ENCODE measurements at regions not wholly inside any gene's neighbourhood (a gene's known extent, or its start where the extent isn't known, plus 50 kb on each side); places are given as distances from the start of the nearest gene placed in this dataset.

DNA sequence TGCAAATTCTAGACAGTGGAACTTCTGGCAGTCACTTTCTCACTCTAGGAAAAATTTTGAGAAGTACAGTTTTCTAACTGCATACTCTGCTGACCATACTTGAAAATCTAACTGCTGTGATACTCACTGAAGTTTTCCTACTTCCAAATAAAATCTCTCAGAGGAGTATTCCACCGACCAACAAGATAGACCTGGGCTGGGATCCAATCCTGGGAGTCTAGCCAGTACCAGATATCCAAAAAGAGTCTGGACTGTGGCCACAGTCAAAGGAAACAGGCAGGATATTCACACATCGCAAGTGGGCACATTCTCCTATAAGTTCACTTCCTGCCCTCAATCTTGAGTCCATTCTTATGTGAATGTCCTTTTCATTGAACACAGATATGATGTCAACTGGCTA lies 1138.7 kb upstream of the PCDH7 start:
- no peaks in the 10 kb centered on the region for H3K36me3 ChIP-seq (replicated peaks; ENCODE audit: control insufficient read depth, insufficient read depth, low read length)
- no peak for DNase-seq
- H3K27me3 ChIP-seq (ENCODE audit: control insufficient read depth, insufficient read depth, low read length) = no peaks in the 10 kb centered on the region
- H3K4me3 ChIP-seq (ENCODE audit: insufficient read depth, low read depth, low read length) = no peak overlapping the region

DNA sequence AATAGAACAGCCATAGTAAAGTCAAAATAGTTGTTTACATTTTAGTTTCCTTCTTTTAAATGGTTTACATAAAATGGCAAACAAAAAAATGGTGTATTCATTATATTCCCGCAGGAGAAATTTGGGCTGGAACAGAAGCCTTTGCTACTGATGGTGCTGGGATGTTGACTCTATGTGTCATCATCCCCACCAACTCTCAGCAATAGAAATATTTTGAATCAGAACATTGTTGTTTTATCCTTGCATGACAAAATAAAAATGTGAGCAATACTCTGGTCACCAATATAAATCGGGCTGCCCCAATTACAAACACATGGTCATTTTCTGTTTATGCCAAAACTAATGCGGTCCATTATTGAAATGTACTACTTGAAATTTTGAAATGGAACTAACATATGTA lies 1131.6 kb upstream of the PCDH7 start:
- H3K36me3 ChIP-seq (replicated peaks; ENCODE audit: control insufficient read depth, insufficient read depth, low read length) = no peaks in the 10 kb centered on the region
- no peak for DNase-seq

DNA sequence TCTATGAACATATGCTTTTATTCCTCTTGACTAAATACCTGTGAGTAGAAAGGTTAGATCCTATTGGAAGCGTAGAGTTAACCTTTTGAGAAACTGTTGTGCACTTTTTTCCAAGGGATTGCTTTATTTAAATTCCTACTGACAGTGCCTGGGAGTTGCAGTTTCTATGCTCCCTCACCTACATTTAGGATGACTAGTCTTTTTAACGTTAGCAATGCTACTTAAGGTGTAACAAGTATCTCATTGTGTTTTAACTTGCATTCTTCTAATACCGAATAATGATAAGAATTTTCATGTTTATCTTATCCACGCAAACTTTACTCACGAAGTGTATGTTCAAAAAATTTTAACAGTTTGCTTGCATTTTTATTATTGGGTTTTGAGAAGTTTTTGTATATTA lies 1123.9 kb upstream of the PCDH7 start:
- Histone ChIP-seq H3K27me3 (ENCODE audit: control insufficient read depth, insufficient read depth, low read length) (no peaks in the 10 kb centered on the region), H3K4me3 (ENCODE audit: insufficient read depth, low read depth, low read length) (no peak overlapping the region), H3K36me3 (replicated peaks; ENCODE audit: control insufficient read depth, insufficient read depth, low read length) (no peaks in the 10 kb centered on the region)
- DNase-seq = no peak

More for the DNA sequence above, 1131.6 kb upstream of the PCDH7 start:
- Histone ChIP-seq H3K27me3 (ENCODE audit: control insufficient read depth, insufficient read depth, low read length) (no peaks in the 10 kb centered on the region), H3K4me3 (ENCODE audit: insufficient read depth, low read depth, low read length) (no peak overlapping the region)

DNA sequence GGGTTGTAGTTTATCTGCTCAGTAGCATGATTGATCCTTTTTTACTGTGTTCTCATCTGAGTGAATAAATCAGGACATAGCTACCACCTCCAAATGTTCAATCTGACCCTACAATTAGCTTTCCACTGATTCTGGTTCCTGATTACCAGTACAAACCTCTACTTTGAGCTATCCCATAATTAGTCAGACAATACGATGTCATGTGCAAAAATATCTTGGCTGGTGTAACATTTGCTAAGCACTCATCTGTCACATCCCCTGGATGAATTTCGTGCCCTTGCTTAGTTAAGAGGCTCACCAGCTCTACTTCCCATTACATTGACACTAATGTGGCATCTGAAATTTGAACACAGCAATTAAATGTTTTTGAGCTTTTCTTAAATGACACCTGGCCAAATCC lies 1101.0 kb upstream of the PCDH7 start:
- Histone ChIP-seq H3K27me3 (ENCODE audit: control insufficient read depth, insufficient read depth, low read length) (no peaks in the 10 kb centered on the region), H3K4me3 (ENCODE audit: insufficient read depth, low read depth, low read length) (no peak overlapping the region), H3K36me3 (replicated peaks; ENCODE audit: control insufficient read depth, insufficient read depth, low read length) (no peaks in the 10 kb centered on the region)
- no peak for DNase-seq

DNA sequence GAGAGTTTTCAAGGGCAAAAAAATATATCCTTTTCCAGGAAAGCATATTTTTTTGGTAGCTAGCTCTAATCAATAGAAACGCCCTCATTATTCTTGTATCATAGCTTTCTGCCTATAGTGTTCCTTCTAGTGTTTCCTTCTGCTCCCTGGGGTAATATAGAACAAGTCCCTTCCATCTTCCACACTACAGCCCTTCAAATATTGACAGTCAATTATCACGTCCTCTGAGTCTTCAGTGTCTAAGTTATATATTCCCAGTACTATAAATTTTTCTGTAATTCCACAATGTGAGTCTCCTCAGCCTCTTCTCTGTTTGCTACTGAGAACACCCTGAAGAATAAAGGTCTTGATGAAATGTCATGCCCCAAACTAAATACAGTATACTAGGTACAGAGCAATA lies 1088.0 kb upstream of the PCDH7 start:
- Histone ChIP-seq H3K36me3 (replicated peaks; ENCODE audit: control insufficient read depth, insufficient read depth, low read length) (no peaks in the 10 kb centered on the region), H3K4me3 (ENCODE audit: insufficient read depth, low read depth, low read length) (no peak overlapping the region), H3K27me3 (ENCODE audit: control insufficient read depth, insufficient read depth, low read length) (no peaks in the 10 kb centered on the region)
- no peak for DNase-seq

DNA sequence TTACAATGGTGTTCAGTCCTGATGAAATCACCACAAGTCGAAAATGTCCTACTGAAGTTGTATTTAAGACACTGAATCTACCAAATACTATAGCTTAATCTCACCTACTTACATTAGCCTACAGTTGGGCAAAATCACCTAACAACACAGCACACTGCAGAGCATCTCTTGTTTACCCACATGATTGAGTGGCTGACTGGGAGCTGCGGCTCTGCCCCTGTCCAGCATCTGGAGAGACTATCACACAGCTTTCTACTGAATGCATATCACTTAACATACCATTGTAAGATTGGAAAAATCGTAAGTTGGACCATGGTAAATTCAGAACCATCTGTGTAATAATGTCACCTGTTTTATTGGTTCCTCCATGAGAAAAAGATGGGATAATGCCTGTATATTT lies 1083.2 kb upstream of the PCDH7 start:
- H3K36me3 ChIP-seq (replicated peaks; ENCODE audit: control insufficient read depth, insufficient read depth, low read length) = no peaks in the 10 kb centered on the region
- no peak for DNase-seq
- no peaks in the 10 kb centered on the region for H3K27me3 ChIP-seq (ENCODE audit: control insufficient read depth, insufficient read depth, low read length)
- H3K4me3 ChIP-seq (ENCODE audit: insufficient read depth, low read depth, low read length) = no peak overlapping the region

DNA sequence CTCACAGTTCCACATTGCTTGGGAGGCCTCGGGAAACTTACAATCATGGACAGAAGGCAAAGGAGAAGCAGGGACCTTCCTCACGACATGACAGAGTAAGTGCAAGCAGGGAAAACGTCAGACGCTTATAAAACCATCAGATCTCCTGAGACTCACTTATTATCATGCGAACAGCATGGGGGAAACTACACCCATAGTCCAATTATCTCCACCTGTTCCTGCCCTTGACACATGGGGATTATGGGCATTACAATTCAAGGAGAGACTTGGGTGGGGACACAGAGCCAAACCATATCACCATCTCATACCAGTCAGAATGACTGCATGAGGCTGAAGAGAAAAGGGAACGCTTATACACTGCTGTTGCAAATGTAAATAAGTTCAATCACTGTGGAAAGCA lies 1066.9 kb upstream of the PCDH7 start:
- DNase-seq = no peak
- H3K27me3 ChIP-seq (ENCODE audit: control insufficient read depth, insufficient read depth, low read length) = no peaks in the 10 kb centered on the region
- H3K36me3 ChIP-seq (replicated peaks; ENCODE audit: control insufficient read depth, insufficient read depth, low read length) = no peaks in the 10 kb centered on the region
- H3K4me3 ChIP-seq (ENCODE audit: insufficient read depth, low read depth, low read length) = no peak overlapping the region

DNA sequence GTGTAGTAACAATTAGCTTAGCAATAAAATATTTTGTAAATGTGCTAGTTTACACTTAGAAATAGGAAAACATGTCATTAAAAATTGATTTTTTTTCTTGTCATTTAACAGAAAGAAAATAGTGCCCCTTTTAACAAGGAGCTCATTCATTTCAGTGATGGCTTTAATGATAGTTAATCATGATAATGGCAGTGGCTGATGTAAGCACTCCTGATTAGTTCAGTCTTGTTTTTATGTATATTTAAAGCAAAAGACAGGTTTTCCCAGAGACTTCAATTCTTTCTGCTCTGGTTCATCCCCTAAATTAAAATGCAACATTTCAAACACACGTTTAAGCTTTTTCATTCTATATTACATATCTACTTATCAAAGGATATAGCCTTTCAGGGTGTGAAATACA lies 1039.5 kb upstream of the PCDH7 start:
- no peak overlapping the region for H3K4me3 ChIP-seq (ENCODE audit: insufficient read depth, low read depth, low read length)
- H3K27me3 ChIP-seq (ENCODE audit: control insufficient read depth, insufficient read depth, low read length) = no peaks in the 10 kb centered on the region
- DNase-seq = no peak
- no peaks in the 10 kb centered on the region for H3K36me3 ChIP-seq (replicated peaks; ENCODE audit: control insufficient read depth, insufficient read depth, low read length)

DNA sequence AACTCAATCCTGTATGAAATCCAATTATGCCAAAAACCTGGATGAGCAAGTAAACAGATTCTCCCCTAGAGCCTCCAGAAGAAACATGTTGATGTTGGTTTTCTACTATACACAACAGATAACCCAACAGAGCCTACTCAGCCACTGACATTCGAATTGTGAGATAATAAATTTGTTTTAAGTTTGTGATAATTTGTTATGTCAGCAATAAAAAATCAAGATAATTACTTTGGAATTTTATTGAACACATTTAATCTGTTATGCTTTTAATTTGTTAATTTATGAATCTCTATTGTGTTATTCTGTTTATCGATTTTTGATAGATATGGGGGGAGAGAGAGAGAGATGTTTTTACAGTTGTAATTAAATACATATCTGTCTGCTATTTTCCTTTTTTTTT lies 1016.1 kb upstream of the PCDH7 start:
- Histone ChIP-seq H3K4me3 (ENCODE audit: insufficient read depth, low read depth, low read length) (no peak overlapping the region), H3K36me3 (replicated peaks; ENCODE audit: control insufficient read depth, insufficient read depth, low read length) (no peaks in the 10 kb centered on the region), H3K27me3 (ENCODE audit: control insufficient read depth, insufficient read depth, low read length) (no peaks in the 10 kb centered on the region)
- DNase-seq = no peak

DNA sequence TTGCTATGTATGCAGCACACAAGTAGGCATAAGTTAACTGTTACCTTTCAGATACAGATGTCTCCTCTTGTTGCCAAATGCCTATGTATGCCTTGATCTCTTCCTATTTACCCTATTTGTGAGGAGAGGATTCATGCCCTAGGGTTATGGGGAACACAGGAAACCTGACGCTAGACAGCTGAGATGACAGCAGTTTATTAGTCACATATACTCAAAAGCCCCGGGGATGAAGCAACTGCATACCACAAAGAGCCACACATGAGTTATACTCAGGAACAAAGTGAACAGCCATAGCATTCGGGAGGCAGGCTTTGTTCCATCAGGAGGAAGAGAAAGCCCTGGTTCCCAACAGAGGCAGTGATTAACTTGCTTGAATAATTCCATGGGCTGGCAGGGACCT lies 1011.7 kb upstream of the PCDH7 start:
- no peak for DNase-seq
- Histone ChIP-seq H3K4me3 (ENCODE audit: insufficient read depth, low read depth, low read length) (no peak overlapping the region), H3K36me3 (replicated peaks; ENCODE audit: control insufficient read depth, insufficient read depth, low read length) (no peaks in the 10 kb centered on the region), H3K27me3 (ENCODE audit: control insufficient read depth, insufficient read depth, low read length) (no peaks in the 10 kb centered on the region)

DNA sequence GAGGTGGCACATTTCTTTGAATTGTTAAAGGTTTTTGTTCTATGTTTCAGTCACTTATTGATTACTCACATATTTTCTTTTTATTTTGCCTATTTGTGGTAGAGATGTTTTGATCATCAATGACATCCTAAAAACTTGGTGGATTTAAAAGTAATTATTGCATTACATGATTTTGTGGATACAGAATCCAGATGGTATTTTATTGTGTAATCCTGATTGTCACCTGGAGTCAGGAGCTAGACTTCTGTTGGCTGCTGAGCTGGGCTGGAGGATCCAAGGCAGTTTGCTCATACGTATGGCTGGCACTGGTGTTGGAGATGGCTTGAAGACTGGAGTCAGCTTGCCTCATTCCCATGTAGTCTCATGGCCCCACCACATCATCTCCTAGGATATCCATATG lies 1009.6 kb upstream of the PCDH7 start:
- Histone ChIP-seq H3K36me3 (replicated peaks; ENCODE audit: control insufficient read depth, insufficient read depth, low read length) (no peaks in the 10 kb centered on the region), H3K27me3 (ENCODE audit: control insufficient read depth, insufficient read depth, low read length) (no peaks in the 10 kb centered on the region), H3K4me3 (ENCODE audit: insufficient read depth, low read depth, low read length) (no peak overlapping the region)
- no peak for DNase-seq

DNA sequence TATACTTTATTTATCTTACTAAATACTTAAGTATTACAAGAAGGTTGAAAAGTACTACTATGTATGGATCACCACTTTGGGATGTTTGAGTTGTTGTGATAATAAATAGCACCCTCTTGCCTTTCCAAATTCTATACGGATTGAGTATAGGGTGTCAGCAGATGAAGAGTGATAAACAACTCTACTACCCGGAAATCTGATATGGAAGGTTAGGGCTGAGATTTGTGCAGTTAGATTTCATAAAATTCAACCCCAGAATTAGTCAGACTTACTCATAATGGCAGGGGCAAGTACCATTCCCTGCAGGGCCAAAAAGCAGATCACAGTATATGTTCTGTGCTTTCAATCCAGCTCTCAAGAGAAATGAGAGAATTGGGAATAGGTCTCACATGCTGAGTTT lies 1008.9 kb upstream of the PCDH7 start:
- no peaks in the 10 kb centered on the region for H3K27me3 ChIP-seq (ENCODE audit: control insufficient read depth, insufficient read depth, low read length)
- no peaks in the 10 kb centered on the region for H3K36me3 ChIP-seq (replicated peaks; ENCODE audit: control insufficient read depth, insufficient read depth, low read length)
- no peak for DNase-seq
- no peak overlapping the region for H3K4me3 ChIP-seq (ENCODE audit: insufficient read depth, low read depth, low read length)

DNA sequence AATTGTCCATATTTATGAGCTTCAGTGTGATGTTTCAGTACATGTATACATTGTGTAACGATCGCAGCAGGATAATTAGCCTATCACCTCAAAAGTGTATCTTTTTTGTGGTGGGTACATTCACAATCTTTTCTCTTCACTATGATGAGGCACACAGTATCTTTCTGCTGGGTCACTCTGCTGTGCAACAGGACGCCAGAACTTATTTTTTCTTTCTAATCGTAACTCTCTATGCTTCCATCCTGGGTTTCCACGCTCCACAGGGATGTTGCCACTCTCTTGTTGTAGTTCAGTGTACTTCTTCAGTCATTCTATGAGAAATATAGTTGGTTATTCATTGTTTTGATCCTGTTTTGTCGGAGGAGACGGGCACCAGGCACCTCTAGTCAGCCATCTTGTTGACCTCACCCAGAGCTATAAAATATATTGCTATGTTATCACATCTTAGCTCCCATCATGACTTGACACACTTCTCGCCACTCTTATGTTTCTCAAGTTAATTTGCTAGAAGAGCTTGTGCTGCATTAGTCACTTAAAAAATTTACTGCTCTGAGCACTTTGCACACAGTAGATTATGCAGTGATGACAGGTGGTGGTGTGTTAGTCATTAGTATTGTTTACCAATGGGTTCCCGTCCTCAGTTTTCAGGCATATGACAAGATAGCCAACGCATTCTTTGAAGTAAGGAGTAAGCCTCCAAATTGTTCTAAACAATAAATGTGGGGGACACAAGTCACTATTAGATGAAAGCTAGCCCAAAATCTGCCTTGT lies 1002.7 kb upstream of the PCDH7 start:
- Histone ChIP-seq H3K36me3 (replicated peaks; ENCODE audit: control insufficient read depth, insufficient read depth, low read length) (no peaks in the 10 kb centered on the region), H3K27me3 (ENCODE audit: control insufficient read depth, insufficient read depth, low read length) (no peaks in the 10 kb centered on the region), H3K4me3 (ENCODE audit: insufficient read depth, low read depth, low read length) (no peak overlapping the region)
- DNase-seq = no peak

DNA sequence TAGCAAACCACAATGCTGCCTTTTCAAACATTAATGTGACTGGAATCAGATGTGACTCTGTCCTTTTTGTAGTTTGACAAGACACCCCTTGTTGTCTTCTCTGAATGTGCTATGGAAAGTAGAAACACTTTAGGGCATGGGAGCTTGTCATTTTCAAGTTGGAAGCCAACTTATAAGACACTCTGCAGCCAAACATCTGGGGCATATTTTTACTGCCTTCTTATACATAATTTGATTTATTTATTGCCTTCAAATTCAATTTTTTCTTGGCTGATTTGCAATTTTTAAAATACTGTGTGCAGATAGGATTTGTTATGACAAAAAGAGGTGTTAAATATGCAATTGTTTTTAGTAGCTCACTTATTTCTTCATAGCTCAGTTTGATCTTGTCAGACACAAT lies 1002.0 kb upstream of the PCDH7 start:
- H3K27me3 ChIP-seq (ENCODE audit: control insufficient read depth, insufficient read depth, low read length) = no peaks in the 10 kb centered on the region
- no peak for DNase-seq
- no peak overlapping the region for H3K4me3 ChIP-seq (ENCODE audit: insufficient read depth, low read depth, low read length)
- H3K36me3 ChIP-seq (replicated peaks; ENCODE audit: control insufficient read depth, insufficient read depth, low read length) = no peaks in the 10 kb centered on the region

DNA sequence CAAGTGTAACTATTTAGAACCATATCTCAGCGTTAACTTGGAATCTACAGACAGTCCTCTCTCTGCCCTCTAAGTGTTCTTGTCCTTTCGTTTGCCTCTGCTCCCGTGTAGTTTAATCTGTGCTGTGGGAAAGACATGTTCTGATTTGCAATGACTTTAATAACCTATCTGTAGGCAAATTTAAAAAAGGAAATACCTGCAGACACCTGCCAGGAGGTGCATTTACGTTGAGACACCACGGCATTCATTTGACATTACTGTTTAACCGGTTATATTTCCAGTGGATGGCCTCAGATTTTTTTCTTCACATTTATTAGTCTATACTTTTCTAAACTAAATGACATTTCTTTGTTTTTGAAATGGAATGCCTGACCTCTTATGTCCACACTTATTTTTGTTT lies 997.9 kb upstream of the PCDH7 start:
- Histone ChIP-seq H3K4me3 (ENCODE audit: insufficient read depth, low read depth, low read length) (no peak overlapping the region), H3K27me3 (ENCODE audit: control insufficient read depth, insufficient read depth, low read length) (no peaks in the 10 kb centered on the region), H3K36me3 (replicated peaks; ENCODE audit: control insufficient read depth, insufficient read depth, low read length) (no peaks in the 10 kb centered on the region)
- no peak for DNase-seq

DNA sequence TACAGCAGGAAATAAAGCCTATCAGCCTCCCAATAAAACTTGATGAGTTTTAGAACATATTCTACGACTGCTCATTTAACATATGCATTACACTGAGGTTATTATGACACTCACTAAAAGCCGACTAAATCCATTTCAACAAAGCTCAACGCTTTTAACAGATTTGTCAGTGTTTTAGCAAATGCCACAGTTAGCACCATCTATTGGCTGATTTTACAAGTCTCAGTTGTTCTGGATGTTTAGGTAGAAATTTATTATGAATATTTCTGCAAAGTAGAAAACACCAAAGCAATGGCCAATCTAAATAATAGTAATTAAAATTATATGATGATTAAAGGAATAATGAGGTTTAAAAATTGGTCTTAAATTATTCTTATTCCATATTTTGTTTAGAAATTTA lies 993.2 kb upstream of the PCDH7 start:
- DNase-seq = no peak
- no peaks in the 10 kb centered on the region for H3K27me3 ChIP-seq (ENCODE audit: control insufficient read depth, insufficient read depth, low read length)
- H3K36me3 ChIP-seq (replicated peaks; ENCODE audit: control insufficient read depth, insufficient read depth, low read length) = no peaks in the 10 kb centered on the region
- H3K4me3 ChIP-seq (ENCODE audit: insufficient read depth, low read depth, low read length) = no peak overlapping the region
